Panc1 (cell line): ENCODE measurements at regions not wholly inside any gene's neighbourhood (a gene's known extent, or its start where the extent isn't known, plus 50 kb on each side); places are given as distances from the start of the nearest gene placed in this dataset.

Source experiments
- SIN3A ChIP-seq: IDR thresholded peaks from 2 replicates; pipeline ENCODE4 v1.6.1; 2012; ENCODE audit warnings: low read depth, mild to moderate bottlenecking, low read length, moderate library complexity, borderline replicate concordance; ENCODE audit not compliant: insufficient read depth
- TF ChIP-seq, protein P1 (sequence below): fragments of 450-650 bp; IDR thresholded peaks from 2 replicates; pipeline ENCODE4 v1.5.1; 2017; ENCODE audit warnings: mild to moderate bottlenecking

GRCh38 chr2:192277494-192278109 is 82.9 kb upstream of the TMEFF2 start:
- no peak for TF ChIP-seq SIN3A
- TF ChIP-seq, protein P1, sequence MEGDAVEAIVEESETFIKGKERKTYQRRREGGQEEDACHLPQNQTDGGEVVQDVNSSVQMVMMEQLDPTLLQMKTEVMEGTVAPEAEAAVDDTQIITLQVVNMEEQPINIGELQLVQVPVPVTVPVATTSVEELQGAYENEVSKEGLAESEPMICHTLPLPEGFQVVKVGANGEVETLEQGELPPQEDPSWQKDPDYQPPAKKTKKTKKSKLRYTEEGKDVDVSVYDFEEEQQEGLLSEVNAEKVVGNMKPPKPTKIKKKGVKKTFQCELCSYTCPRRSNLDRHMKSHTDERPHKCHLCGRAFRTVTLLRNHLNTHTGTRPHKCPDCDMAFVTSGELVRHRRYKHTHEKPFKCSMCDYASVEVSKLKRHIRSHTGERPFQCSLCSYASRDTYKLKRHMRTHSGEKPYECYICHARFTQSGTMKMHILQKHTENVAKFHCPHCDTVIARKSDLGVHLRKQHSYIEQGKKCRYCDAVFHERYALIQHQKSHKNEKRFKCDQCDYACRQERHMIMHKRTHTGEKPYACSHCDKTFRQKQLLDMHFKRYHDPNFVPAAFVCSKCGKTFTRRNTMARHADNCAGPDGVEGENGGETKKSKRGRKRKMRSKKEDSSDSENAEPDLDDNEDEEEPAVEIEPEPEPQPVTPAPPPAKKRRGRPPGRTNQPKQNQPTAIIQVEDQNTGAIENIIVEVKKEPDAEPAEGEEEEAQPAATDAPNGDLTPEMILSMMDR: no peak
